ENCODE measurements at regions not wholly inside any gene's neighbourhood (a gene's known extent, or its start where the extent isn't known, plus 50 kb on each side); places are given as distances from the start of the nearest gene placed in this dataset.

DNA sequence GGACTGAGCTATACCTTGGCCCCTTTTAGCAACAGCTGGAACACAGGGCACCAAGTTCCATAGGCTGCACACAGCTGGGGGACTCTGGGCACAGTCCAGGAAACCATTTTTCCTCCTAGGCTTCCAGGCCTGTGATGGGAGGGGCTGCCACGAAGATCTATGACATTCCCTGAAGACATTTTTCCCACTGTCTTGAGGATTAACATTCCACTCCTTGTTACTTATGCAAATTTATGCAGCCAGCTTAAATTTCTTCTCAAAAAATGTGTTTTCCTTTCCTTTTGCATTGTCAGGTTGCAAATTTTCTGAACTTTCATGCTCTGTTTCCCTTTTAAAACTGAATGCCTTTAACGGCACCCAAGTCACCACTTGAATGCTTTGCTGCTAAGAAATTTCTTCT is 580.1 kb upstream of the FTMT start:
- Histone ChIP-seq H3K9me3 (no peaks in the 10 kb centered on the region), H3K27me3 (no peaks in the 10 kb centered on the region), H3K4me3 (no peak overlapping the region), H3K4me1 (no peaks in the 10 kb centered on the region), H3K27ac (replicated peaks in 1 of 4) (no peak overlapping the region), H3K36me3 (no peaks in the 10 kb centered on the region)
- intact Hi-C loops (cut with DNase I), result no loop called here
- 76% methylated on average over 2 of the region's 2 CpGs for WGBS
- TF ChIP-seq, protein P1, sequence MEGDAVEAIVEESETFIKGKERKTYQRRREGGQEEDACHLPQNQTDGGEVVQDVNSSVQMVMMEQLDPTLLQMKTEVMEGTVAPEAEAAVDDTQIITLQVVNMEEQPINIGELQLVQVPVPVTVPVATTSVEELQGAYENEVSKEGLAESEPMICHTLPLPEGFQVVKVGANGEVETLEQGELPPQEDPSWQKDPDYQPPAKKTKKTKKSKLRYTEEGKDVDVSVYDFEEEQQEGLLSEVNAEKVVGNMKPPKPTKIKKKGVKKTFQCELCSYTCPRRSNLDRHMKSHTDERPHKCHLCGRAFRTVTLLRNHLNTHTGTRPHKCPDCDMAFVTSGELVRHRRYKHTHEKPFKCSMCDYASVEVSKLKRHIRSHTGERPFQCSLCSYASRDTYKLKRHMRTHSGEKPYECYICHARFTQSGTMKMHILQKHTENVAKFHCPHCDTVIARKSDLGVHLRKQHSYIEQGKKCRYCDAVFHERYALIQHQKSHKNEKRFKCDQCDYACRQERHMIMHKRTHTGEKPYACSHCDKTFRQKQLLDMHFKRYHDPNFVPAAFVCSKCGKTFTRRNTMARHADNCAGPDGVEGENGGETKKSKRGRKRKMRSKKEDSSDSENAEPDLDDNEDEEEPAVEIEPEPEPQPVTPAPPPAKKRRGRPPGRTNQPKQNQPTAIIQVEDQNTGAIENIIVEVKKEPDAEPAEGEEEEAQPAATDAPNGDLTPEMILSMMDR (IDR thresholded peaks at IDR 0.05), result no peak
- TF ChIP-seq POLR2AphosphoS5 (IDR thresholded peaks at IDR 0.05) (no peak), POLR2A (IDR thresholded peaks at IDR 0.05; ENCODE audit: low read depth) (no peak), EP300 (IDR thresholded peaks at IDR 0.05) (no peak)
- no peak for DNase-seq (ENCODE audit: extremely low spot score)

DNA sequence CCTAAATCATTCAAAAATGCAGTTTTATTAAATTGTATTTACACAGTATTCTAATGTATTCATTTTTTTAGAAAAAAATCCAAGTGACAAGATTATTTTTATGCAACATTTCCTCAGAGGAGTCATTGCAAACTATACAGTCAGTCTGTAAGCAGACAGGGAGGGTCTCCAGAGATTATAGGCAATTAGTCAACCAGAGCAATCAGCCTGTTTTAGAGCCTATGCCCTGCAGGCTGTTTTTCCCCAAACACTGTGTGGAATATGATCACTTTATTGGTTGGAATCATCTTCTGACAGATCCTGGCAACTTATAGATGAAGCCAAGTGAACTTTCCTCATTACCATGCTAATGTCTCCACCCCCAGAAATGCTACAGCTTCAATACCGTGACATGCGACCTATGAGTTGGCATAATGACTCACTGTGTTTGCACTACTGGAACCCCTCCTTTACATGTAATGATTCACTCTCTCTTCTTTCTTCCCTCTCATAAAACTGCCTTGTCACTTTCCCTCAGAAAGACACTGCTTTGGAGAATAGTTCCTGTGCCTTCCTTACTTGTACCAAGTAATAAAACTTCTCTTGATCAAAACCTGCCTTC is 577.7 kb upstream of the FTMT start:
- intact Hi-C loops (cut with DNase I), result no loop called here
- 59% methylated on average over 2 of the region's 2 CpGs for WGBS
- Histone ChIP-seq H3K27ac (replicated peaks in 1 of 4) (no peak overlapping the region), H3K4me1 (no peaks in the 10 kb centered on the region), H3K9me3 (no peaks in the 10 kb centered on the region), H3K27me3 (no peaks in the 10 kb centered on the region), H3K36me3 (no peaks in the 10 kb centered on the region), H3K4me3 (no peak overlapping the region)
- TF ChIP-seq POLR2AphosphoS5 (IDR thresholded peaks at IDR 0.05) (no peak), EP300 (IDR thresholded peaks at IDR 0.05) (no peak), POLR2A (IDR thresholded peaks at IDR 0.05; ENCODE audit: low read depth) (no peak)
- TF ChIP-seq, protein P1 (IDR thresholded peaks at IDR 0.05), result no peak
- DNase-seq (ENCODE audit: extremely low spot score), result no peak

DNA sequence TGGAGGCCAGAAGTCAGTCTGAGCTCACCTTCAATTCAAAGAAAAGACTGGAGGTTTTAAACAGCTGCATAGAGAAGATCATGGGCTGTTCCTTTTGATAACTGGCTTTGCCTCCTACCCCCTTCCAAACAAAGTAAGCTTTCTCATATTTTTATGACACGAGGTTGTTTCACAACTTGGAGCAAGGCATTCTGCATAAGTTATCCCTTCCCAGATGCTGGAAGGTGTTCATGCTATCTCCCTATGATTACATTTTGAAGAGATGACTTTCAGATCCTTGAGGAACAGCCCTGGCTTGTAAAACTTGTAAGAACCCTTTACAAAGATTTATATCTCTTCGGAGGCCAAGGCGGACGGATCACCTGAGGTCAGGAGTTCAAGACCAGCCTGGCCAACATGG is 571.9 kb upstream of the FTMT start:
- DNase-seq (ENCODE audit: extremely low spot score), result no peak
- no peak for TF ChIP-seq EP300 (IDR thresholded peaks at IDR 0.05)
- TF ChIP-seq POLR2A (IDR thresholded peaks at IDR 0.05; ENCODE audit: low read depth), result no peak
- no peak for TF ChIP-seq POLR2AphosphoS5 (IDR thresholded peaks at IDR 0.05)
- TF ChIP-seq, protein P1 (IDR thresholded peaks at IDR 0.05), result no peak
- Histone ChIP-seq H3K27me3 (no peaks in the 10 kb centered on the region), H3K27ac (replicated peaks in 1 of 4) (no peak overlapping the region), H3K4me3 (no peak overlapping the region), H3K36me3 (no peaks in the 10 kb centered on the region), H3K9me3 (no peaks in the 10 kb centered on the region), H3K4me1 (no peaks in the 10 kb centered on the region)
- 91% methylated on average over 4 of the region's 4 CpGs for WGBS
- intact Hi-C loops (cut with DNase I), result no loop called here

DNA sequence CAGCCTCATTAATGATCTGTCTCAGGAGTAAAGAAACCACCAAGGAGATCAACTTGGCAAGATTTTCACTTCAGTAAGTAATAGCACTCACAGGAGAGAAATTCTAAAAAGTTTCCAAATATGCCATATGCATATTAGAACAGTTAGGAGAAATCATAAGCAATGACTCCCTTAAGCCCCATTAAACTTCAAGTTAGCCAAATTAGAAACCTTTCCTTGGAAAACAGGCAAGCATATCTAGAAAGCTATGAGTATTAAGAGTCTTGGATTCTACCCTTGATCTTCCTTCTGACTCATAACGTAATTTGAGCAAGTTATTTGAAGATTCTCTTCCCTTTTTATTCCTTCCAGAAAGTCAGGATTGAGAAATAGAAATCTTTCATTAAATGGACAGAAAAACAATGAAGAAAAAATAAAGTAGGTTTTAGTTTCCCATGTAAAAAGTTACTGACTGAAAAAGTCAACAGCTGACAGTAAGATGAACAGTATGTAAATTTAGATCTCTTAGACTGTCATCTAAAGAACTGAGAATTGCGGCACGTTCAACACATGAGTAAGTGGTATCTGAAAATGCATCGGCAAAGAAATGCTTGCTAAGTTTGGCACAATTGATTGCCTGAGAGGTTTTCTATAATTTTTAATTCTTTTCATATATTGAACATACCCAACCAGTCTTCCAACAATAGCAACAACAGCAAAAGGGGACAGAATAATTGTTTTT is 565.7 kb upstream of the FTMT start:
- Histone ChIP-seq H3K36me3 (no peaks in the 10 kb centered on the region), H3K27me3 (no peaks in the 10 kb centered on the region), H3K4me1 (no peaks in the 10 kb centered on the region), H3K4me3 (no peak overlapping the region), H3K9me3 (no peaks in the 10 kb centered on the region), H3K27ac (replicated peaks in 1 of 4) (no peak overlapping the region)
- intact Hi-C loops (cut with DNase I), result no loop called here
- DNase-seq (ENCODE audit: extremely low spot score), result no peak
- WGBS, result 78% methylated on average over 4 of the region's 4 CpGs
- TF ChIP-seq POLR2A (IDR thresholded peaks at IDR 0.05; ENCODE audit: low read depth), result no peak
- TF ChIP-seq, protein P1 (IDR thresholded peaks at IDR 0.05), result no peak
- TF ChIP-seq POLR2AphosphoS5 (IDR thresholded peaks at IDR 0.05), result no peak
- TF ChIP-seq EP300 (IDR thresholded peaks at IDR 0.05), result no peak
